Suprapubic skin (tissue), 4 donors: ENCODE measurements at regions not wholly inside any gene's neighbourhood (a gene's known extent, or its start where the extent isn't known, plus 50 kb on each side); places are given as distances from the start of the nearest gene placed in this dataset.

Source experiments
- DNase-seq, 2 donors: peaks; one replicate each; pipeline ENCODE4 v3.0.0-alpha.2; 2019; ENCODE audit warnings: low spot score in 2 of 2
- H3K27ac ChIP-seq: fragments of 200-600 bp; sonication (generic); one replicate; pipeline ENCODE4 v1.5.1; 2019
- H3K27me3 ChIP-seq: fragments of 200-600 bp; sonication (generic); one replicate; pipeline ENCODE4 v1.5.1; 2019
- H3K36me3 ChIP-seq: fragments of 200-600 bp; sonication (generic); one replicate; pipeline ENCODE4 v1.5.1; 2019
- H3K4me1 ChIP-seq: fragments of 200-600 bp; sonication (generic); one replicate; pipeline ENCODE4 v1.5.1; 2019
- H3K4me3 ChIP-seq: fragments of 200-600 bp; sonication (generic); one replicate; pipeline ENCODE4 v1.5.1; 2019; ENCODE audit warnings: mild to moderate bottlenecking
- H3K9me3 ChIP-seq: fragments of 200-600 bp; sonication (generic); one replicate; pipeline ENCODE4 v1.5.1; 2019
- EP300 ChIP-seq: sonication (generic); formaldehyde crosslinking; IDR thresholded peaks from one replicate; pipeline ENCODE4 v1.6.1; 2017; ENCODE audit warnings: antibody characterized with exemption
- POLR2A ChIP-seq, 2 donors: fragments of 450-650 bp; IDR thresholded peaks; one replicate each; pipeline ENCODE4 v1.6.1; 2017; ENCODE audit warnings: antibody characterized with exemption in 2 of 2, mild to moderate bottlenecking in 2 of 2, moderate library complexity in 2 of 2
- POLR2AphosphoS5 ChIP-seq, 3 donors: sonication (generic); formaldehyde crosslinking; IDR thresholded peaks; one replicate each; pipeline ENCODE4 v1.6.1; 2017; ENCODE audit warnings: antibody characterized with exemption in 3 of 3
- WGBS: methylation state at CpG from one replicate; pipeline ENCODE4 v1.1.5; 2018; 5-methylcytosine and 5-hydroxymethylcytosine counted together
- TF ChIP-seq, protein P1 (sequence below), 2 donors: fragments of 200-600 bp in 1 of 2; fragments of 450-650 bp in 1 of 2; sonication (generic) in 1 of 2; IDR thresholded peaks; one replicate each; pipeline ENCODE4 v1.5.1; 2016 to 2019; ENCODE audit warnings: antibody characterized with exemption in 2 of 2, mild to moderate bottlenecking in 1 of 2, moderate library complexity in 1 of 2

DNA sequence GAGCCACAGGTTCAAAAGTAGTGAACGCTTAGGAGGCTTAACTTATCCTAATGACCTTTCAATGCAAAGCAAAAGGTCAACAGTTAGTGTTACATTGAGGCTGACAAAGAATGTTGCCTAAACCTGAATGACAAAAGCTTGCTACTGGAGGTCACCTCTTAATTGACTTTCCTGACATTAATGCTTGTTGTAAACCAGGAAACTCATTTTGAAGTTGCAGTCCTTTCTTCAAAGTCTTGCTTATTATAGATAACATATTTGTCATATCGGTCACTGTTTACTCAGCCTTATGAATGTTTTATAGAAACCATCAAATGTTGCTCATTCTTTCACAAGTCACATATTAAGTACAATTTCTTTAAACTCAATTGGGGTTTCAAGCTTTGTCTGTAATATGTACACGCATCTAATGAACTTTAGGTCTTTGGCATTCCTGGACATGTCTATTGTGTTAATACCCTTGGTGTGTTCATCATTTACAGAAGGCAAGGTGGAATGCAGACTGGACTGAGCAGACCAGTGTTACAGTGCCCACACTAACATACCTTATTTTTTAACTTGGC lies 488.2 kb upstream of the NECTIN3 start:
- Histone ChIP-seq H3K4me3 (no peak overlapping the region), H3K27me3 (no peaks in the 10 kb centered on the region), H3K36me3 (no peaks in the 10 kb centered on the region), H3K9me3 (no peaks in the 10 kb centered on the region), H3K4me1 (no peaks in the 10 kb centered on the region), H3K27ac (no peak overlapping the region)
- TF ChIP-seq POLR2AphosphoS5 (IDR thresholded peaks at IDR 0.05): no peak
- TF ChIP-seq, protein P1, sequence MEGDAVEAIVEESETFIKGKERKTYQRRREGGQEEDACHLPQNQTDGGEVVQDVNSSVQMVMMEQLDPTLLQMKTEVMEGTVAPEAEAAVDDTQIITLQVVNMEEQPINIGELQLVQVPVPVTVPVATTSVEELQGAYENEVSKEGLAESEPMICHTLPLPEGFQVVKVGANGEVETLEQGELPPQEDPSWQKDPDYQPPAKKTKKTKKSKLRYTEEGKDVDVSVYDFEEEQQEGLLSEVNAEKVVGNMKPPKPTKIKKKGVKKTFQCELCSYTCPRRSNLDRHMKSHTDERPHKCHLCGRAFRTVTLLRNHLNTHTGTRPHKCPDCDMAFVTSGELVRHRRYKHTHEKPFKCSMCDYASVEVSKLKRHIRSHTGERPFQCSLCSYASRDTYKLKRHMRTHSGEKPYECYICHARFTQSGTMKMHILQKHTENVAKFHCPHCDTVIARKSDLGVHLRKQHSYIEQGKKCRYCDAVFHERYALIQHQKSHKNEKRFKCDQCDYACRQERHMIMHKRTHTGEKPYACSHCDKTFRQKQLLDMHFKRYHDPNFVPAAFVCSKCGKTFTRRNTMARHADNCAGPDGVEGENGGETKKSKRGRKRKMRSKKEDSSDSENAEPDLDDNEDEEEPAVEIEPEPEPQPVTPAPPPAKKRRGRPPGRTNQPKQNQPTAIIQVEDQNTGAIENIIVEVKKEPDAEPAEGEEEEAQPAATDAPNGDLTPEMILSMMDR (IDR thresholded peaks at IDR 0.05): no peak
- TF ChIP-seq EP300: no peak
- TF ChIP-seq POLR2A (IDR thresholded peaks at IDR 0.05): no peak
- no peak for DNase-seq
- 58% methylated on average over 3 of the region's 3 CpGs for WGBS

DNA sequence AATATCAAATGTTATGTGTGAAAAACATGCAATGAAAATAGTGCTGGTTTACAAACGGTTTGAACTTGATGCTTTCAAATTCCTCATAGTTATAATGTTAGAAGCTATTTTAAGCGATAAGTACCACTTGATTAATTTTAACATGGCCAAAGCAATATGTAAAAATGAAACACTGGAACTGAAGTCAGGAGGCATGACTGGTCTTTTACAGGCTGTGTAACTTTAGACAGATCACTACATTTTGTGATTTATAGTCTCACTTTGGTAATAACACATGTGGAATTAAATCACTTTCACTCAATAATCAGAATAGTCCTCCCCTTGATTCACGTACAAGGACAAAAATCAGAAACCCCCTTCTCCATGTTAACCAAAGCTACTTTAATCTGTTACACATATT lies 482.7 kb upstream of the NECTIN3 start:
- 45% methylated on average over 3 of the region's 3 CpGs for whole genome bisulfite sequencing
- no peak overlapping the region for H3K27ac ChIP-seq
- peaks cover 3% of the 10 kb centered on the region for H3K9me3 ChIP-seq
- no peaks in the 10 kb centered on the region for H3K36me3 ChIP-seq
- H3K27me3 ChIP-seq: no peaks in the 10 kb centered on the region
- no peaks in the 10 kb centered on the region for H3K4me1 ChIP-seq
- TF ChIP-seq POLR2A (IDR thresholded peaks at IDR 0.05) (no peak), POLR2AphosphoS5 (IDR thresholded peaks at IDR 0.05) (no peak), EP300 (no peak)
- TF ChIP-seq, protein P1 (IDR thresholded peaks at IDR 0.05): no peak
- DNase-seq: no peak
- H3K4me3 ChIP-seq: no peak overlapping the region

DNA sequence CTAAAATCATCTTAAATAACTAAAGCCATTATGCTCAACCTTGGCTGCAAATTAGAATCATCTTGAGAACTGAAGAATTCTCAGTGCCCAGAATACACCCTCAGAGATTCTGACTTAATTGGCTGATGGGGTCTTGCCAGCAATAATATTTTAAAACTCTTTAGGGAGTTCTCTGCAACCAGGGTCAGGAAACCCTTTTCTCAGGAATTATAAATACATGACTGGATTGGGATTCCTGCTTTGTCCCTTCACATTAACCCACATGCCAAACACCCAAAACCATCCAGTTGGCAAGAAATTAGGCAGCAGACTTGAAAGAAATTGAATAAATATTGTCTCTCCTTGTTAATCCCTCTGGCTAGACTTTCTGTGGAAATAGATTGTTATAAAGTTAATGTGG lies 482.3 kb upstream of the NECTIN3 start:
- Histone ChIP-seq H3K36me3 (no peaks in the 10 kb centered on the region), H3K27ac (no peak overlapping the region), H3K9me3 (peaks cover 3% of the 10 kb centered on the region), H3K4me3 (no peak overlapping the region), H3K27me3 (no peaks in the 10 kb centered on the region), H3K4me1 (no peaks in the 10 kb centered on the region)
- DNase-seq: no peak
- no peak for TF ChIP-seq POLR2AphosphoS5 (IDR thresholded peaks at IDR 0.05)
- TF ChIP-seq, protein P1 (IDR thresholded peaks at IDR 0.05): no peak
- TF ChIP-seq POLR2A (IDR thresholded peaks at IDR 0.05): no peak
- TF ChIP-seq EP300: no peak

DNA sequence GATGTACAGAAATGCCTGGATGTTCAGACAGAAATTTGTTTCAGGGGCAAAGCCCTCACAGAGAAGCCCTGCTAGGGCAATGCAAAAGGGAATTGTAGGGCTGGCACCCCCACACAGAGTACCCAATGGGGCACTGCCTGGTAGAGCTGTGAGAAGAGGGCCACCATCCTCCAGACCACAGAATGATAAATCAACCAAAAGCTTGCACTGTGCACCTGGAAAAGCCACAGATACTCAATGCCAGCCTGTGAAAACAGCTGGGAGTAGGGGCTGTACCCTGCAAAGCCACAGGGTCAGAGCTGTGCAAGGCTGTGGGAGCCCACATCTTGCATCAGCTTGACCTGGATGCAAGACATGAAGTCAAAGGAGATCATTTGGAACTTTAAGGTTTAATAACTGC lies 477.9 kb upstream of the NECTIN3 start:
- no peak for TF ChIP-seq EP300
- TF ChIP-seq POLR2A (IDR thresholded peaks at IDR 0.05): no peak
- no peak for TF ChIP-seq POLR2AphosphoS5 (IDR thresholded peaks at IDR 0.05)
- TF ChIP-seq, protein P1 (IDR thresholded peaks at IDR 0.05): no peak

DNA sequence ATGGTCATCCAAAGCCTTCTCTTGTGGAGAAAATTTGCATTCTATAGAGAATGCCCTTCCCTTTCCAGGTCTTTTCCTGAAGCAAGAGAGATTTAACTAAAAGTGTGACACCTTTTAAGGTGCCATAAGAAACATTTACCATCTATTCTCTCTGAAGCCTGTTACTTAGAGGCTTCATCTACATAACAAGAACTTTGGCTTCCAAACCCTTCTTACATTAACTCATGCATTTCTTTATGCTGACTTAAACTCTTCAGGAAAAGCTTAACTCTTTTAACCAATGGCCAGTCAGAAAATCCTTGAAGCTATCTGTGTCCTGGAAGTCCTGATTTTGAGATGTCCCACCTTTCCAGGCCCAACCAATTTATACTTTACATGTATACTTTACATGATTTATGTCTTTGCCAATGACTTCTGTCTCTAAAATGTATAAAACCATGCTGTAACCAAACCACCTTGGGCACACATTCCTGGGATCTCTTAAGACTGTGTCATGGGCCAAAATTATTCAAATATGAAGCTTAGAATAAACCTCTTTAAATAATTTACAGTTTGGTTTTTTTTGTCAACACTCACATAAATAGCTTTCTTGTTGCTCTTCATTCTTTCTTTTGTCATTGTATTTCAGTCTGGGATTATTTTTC lies 472.6 kb upstream of the NECTIN3 start:
- no peak for DNase-seq
- Histone ChIP-seq H3K4me3 (no peak overlapping the region), H3K4me1 (no peaks in the 10 kb centered on the region), H3K36me3 (no peaks in the 10 kb centered on the region), H3K27ac (no peak overlapping the region), H3K27me3 (no peaks in the 10 kb centered on the region), H3K9me3 (no peaks in the 10 kb centered on the region)
- TF ChIP-seq POLR2A (IDR thresholded peaks at IDR 0.05) (no peak), POLR2AphosphoS5 (IDR thresholded peaks at IDR 0.05) (no peak), EP300 (no peak)
- TF ChIP-seq, protein P1 (IDR thresholded peaks at IDR 0.05): no peak

More for the DNA sequence above, 477.9 kb upstream of the NECTIN3 start:
- no peak for DNase-seq
- Histone ChIP-seq H3K9me3 (peaks cover 3% of the 10 kb centered on the region), H3K36me3 (no peaks in the 10 kb centered on the region), H3K4me3 (no peak overlapping the region), H3K27ac (no peak overlapping the region), H3K4me1 (no peaks in the 10 kb centered on the region), H3K27me3 (no peaks in the 10 kb centered on the region)
